ENCODE measurements at regions not wholly inside any gene's neighbourhood (a gene's known extent, or its start where the extent isn't known, plus 50 kb on each side); places are given as distances from the start of the nearest gene placed in this dataset.
"Not testable (repeated sequence)": the region's sequence is repeated elsewhere in the genome, so short reads cannot be mapped to it uniquely, and the experiment has no call there.

- Mint-ChIP-seq H3K4me3 (ENCODE audit: unreplicated experiment) (no peak overlapping the region), H3K27ac (ENCODE audit: unreplicated experiment) (no peak overlapping the region), H3K36me3 (ENCODE audit: low read depth, unreplicated experiment) (no peaks in the 10 kb centered on the region), H3K4me1 (ENCODE audit: low read depth, unreplicated experiment) (no peaks in the 10 kb centered on the region), H3K9me3 (ENCODE audit: unreplicated experiment) (no peaks in the 10 kb centered on the region), H3K27me3 (ENCODE audit: low read depth, unreplicated experiment) (peaks cover 5% of the 10 kb centered on the region)
- Histone ChIP-seq H3K36me3 (ENCODE audit: insufficient read depth, low read length) (no peaks in the 10 kb centered on the region), H3K4me2 (ENCODE audit: low read length) (no peak overlapping the region), H3K4me1 (ENCODE audit: insufficient read depth, low read length) (no peaks in the 10 kb centered on the region), H4K20me1 (ENCODE audit: insufficient read depth, low read length) (no peaks in the 10 kb centered on the region), H3K27me3 (ENCODE audit: insufficient read depth, low read length) (peaks cover 12% of the 10 kb centered on the region), H3K27ac (ENCODE audit: low read depth, low read length) (no peak overlapping the region), H3K4me3 (ENCODE audit: insufficient read depth, low read depth, low read length) (no peak overlapping the region), H3K9me3 (ENCODE audit: insufficient read depth, low read depth, low read length) (no peaks in the 10 kb centered on the region), H2AFZ (ENCODE audit: low read depth, low read length) (no peak overlapping the region), H3K9ac (ENCODE audit: low read length) (no peak overlapping the region), H3K79me2 (ENCODE audit: insufficient read depth, low read length) (no peaks in the 10 kb centered on the region)
- DNase-seq (ENCODE audit: low read depth) (no peak), FAIRE-seq (no peak)
- TF ChIP-seq CTCF (IDR thresholded peaks at IDR 0.05; ENCODE audit: insufficient read depth, low read depth, low read length) (no peak), EZH2 (IDR thresholded peaks at IDR 0.05; ENCODE audit: insufficient read depth, low read length) (no peak)
Observed at GRCh38 chr10:29227201-29227600, 61.7 kb upstream of the LYZL1 start.

- DNase-seq (ENCODE audit: low read depth) (no peak), FAIRE-seq (no peak)
- no peak for TF ChIP-seq CTCF (IDR thresholded peaks at IDR 0.05; ENCODE audit: insufficient read depth, low read depth, low read length)
- TF ChIP-seq EZH2 (IDR thresholded peaks at IDR 0.05; ENCODE audit: insufficient read depth, low read length): no peak
- no peaks in the 10 kb centered on the region for H4K20me1 ChIP-seq (ENCODE audit: insufficient read depth, low read length)
- no peaks in the 10 kb centered on the region for H3K4me1 ChIP-seq (ENCODE audit: insufficient read depth, low read length)
- no peak overlapping the region for H2AFZ ChIP-seq (ENCODE audit: low read depth, low read length)
- no peak overlapping the region for H3K4me2 ChIP-seq (ENCODE audit: low read length)
- Mint-ChIP-seq H3K27me3 (ENCODE audit: low read depth, unreplicated experiment) (peaks cover 5% of the 10 kb centered on the region), H3K4me1 (ENCODE audit: low read depth, unreplicated experiment) (no peaks in the 10 kb centered on the region), H3K27ac (ENCODE audit: unreplicated experiment) (no peak overlapping the region), H3K36me3 (ENCODE audit: low read depth, unreplicated experiment) (no peaks in the 10 kb centered on the region), H3K4me3 (ENCODE audit: unreplicated experiment) (no peak overlapping the region), H3K9me3 (ENCODE audit: unreplicated experiment) (no peaks in the 10 kb centered on the region)
- H3K9ac ChIP-seq (ENCODE audit: low read length): no peak overlapping the region
- H3K4me3 ChIP-seq (ENCODE audit: insufficient read depth, low read depth, low read length): no peak overlapping the region
- H3K9me3 ChIP-seq (ENCODE audit: insufficient read depth, low read depth, low read length): no peaks in the 10 kb centered on the region
- H3K27ac ChIP-seq (ENCODE audit: low read depth, low read length): no peak overlapping the region
- H3K79me2 ChIP-seq (ENCODE audit: insufficient read depth, low read length): no peaks in the 10 kb centered on the region
- H3K36me3 ChIP-seq (ENCODE audit: insufficient read depth, low read length): no peaks in the 10 kb centered on the region
- H3K27me3 ChIP-seq (ENCODE audit: insufficient read depth, low read length): peaks cover 12% of the 10 kb centered on the region
Observed at GRCh38 chr10:29228562-29228961, 60.3 kb upstream of the LYZL1 start.

DNA sequence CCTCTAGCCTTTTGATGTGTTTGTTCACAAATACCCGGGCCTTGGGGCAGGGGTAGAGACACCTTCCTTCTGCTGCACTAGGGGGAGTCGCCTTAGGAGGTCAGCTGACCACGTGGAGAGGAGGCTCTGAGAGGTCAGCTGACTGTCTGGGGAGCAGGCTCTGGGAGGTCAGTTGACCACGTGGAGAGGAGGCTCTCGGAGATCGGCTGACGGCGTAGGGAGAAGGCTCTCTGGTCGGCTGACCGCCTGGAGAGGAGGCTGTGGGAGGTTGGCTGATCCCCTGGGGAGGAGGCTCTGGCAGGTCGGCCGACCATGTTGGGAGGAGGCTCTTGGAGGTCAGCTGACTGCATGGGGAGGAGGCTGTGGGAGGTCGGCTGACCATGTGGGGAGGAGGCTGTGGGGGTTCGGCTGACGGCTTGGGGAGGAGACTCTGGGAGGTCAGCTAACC is 59.6 kb upstream of the LYZL1 start:
- peaks cover 12% of the 10 kb centered on the region for H3K27me3 ChIP-seq (ENCODE audit: insufficient read depth, low read length)
- H3K4me2 ChIP-seq (ENCODE audit: low read length): no peak overlapping the region
- no peak for FAIRE-seq
- Mint-ChIP-seq H3K4me3 (ENCODE audit: unreplicated experiment) (no peak overlapping the region), H3K27me3 (ENCODE audit: low read depth, unreplicated experiment) (peaks cover 5% of the 10 kb centered on the region), H3K9me3 (ENCODE audit: unreplicated experiment) (no peaks in the 10 kb centered on the region), H3K27ac (ENCODE audit: unreplicated experiment) (no peak overlapping the region), H3K36me3 (ENCODE audit: low read depth, unreplicated experiment) (no peaks in the 10 kb centered on the region), H3K4me1 (ENCODE audit: low read depth, unreplicated experiment) (no peaks in the 10 kb centered on the region)
- H2AFZ ChIP-seq (ENCODE audit: low read depth, low read length): no peak overlapping the region
- H3K79me2 ChIP-seq (ENCODE audit: insufficient read depth, low read length): no peaks in the 10 kb centered on the region
- no peak overlapping the region for H3K27ac ChIP-seq (ENCODE audit: low read depth, low read length)
- no peaks in the 10 kb centered on the region for H3K9me3 ChIP-seq (ENCODE audit: insufficient read depth, low read depth, low read length)
- no peak overlapping the region for H3K4me3 ChIP-seq (ENCODE audit: insufficient read depth, low read depth, low read length)
- H4K20me1 ChIP-seq (ENCODE audit: insufficient read depth, low read length): no peaks in the 10 kb centered on the region
- H3K4me1 ChIP-seq (ENCODE audit: insufficient read depth, low read length): no peaks in the 10 kb centered on the region
- no peak for TF ChIP-seq CTCF (IDR thresholded peaks at IDR 0.05; ENCODE audit: insufficient read depth, low read depth, low read length)
- no peak for TF ChIP-seq EZH2 (IDR thresholded peaks at IDR 0.05; ENCODE audit: insufficient read depth, low read length)
- DNase-seq (ENCODE audit: low read depth): no peak
- H3K36me3 ChIP-seq (ENCODE audit: insufficient read depth, low read length): no peaks in the 10 kb centered on the region
- no peak overlapping the region for H3K9ac ChIP-seq (ENCODE audit: low read length)

GRCh38 chr10:29236910-29237309 is 52.0 kb upstream of the LYZL1 start:
- not testable (repeated sequence) for H4K20me1 ChIP-seq (ENCODE audit: insufficient read depth, low read length); H3K4me2 ChIP-seq (ENCODE audit: low read length); H3K9me3 Mint-ChIP-seq (ENCODE audit: unreplicated experiment); H3K9ac ChIP-seq (ENCODE audit: low read length); H3K27ac ChIP-seq (ENCODE audit: low read depth, low read length); H2AFZ ChIP-seq (ENCODE audit: low read depth, low read length); FAIRE-seq; H3K79me2 ChIP-seq (ENCODE audit: insufficient read depth, low read length); H3K4me1 ChIP-seq (ENCODE audit: insufficient read depth, low read length); H3K36me3 Mint-ChIP-seq (ENCODE audit: low read depth, unreplicated experiment); H3K36me3 ChIP-seq (ENCODE audit: insufficient read depth, low read length); DNase-seq (ENCODE audit: low read depth); H3K27me3 Mint-ChIP-seq (ENCODE audit: low read depth, unreplicated experiment); H3K4me3 ChIP-seq (ENCODE audit: insufficient read depth, low read depth, low read length); H3K9me3 ChIP-seq (ENCODE audit: insufficient read depth, low read depth, low read length); H3K4me3 Mint-ChIP-seq (ENCODE audit: unreplicated experiment); H3K27me3 ChIP-seq (ENCODE audit: insufficient read depth, low read length); H3K27ac Mint-ChIP-seq (ENCODE audit: unreplicated experiment)
- peaks cover 18% of the 10 kb centered on the region for H3K4me1 Mint-ChIP-seq (ENCODE audit: low read depth, unreplicated experiment)
